NT2/D1 (cell line): ENCODE measurements at regions not wholly inside any gene's neighbourhood (a gene's known extent, or its start where the extent isn't known, plus 50 kb on each side); places are given as distances from the start of the nearest gene placed in this dataset.

Experiments
- SUZ12 ChIP-seq: IDR thresholded peaks from 2 replicates; pipeline ENCODE4 v1.6.1; 2011; ENCODE audit not compliant: insufficient read length, insufficient read depth; ENCODE audit errors: extremely low read depth
- ZNF274 ChIP-seq: IDR thresholded peaks from 2 replicates; pipeline ENCODE4 v1.6.1; 2011; ENCODE audit warnings: mild to moderate bottlenecking, low read depth, low read length

DNA sequence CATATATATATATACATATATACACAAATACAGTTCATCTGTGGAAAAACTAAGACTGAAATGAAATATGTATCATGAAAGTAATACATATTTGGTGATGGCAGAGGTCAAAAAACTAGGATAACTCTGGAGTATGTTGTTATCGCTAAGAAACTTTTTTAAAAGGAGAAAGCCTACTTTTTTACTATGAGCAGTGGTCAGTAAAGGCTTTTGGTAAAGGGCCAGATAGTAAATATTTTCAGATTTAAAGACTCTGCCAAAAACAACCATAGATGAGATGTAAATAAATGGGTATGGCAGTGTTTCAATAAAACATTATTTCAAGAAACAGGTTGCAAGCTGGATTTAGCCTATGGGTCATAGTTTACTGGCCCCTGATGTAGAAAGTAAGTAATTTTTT lies 93.8 kb upstream of the TGFBR2 start:
- TF ChIP-seq SUZ12 = no peak
- TF ChIP-seq ZNF274 = no peak
